Adrenal gland (tissue), 5 donors: ENCODE measurements at regions not wholly inside any gene's neighbourhood (a gene's known extent, or its start where the extent isn't known, plus 50 kb on each side); places are given as distances from the start of the nearest gene placed in this dataset.

Experiments
- POLR2A ChIP-seq, 2 donors: fragments of 450-650 bp; IDR thresholded peaks; one replicate each; pipeline ENCODE4 v1.6.1; 2017; ENCODE audit warnings: antibody characterized with exemption in 2 of 2, mild to moderate bottlenecking in 2 of 2, moderate library complexity in 1 of 2
- TF ChIP-seq, protein P1 (sequence below), 6 experiments: fragments of 450-650 bp in 4 of 6; fragments of 200-600 bp in 2 of 6; sonication (generic) in 1 of 6; IDR thresholded peaks; 1 replicate in 5 of 6; 2 replicates in 1 of 6; pipeline versions ENCODE4 v1.5.1 to v1.8.0; 2016 to 2021; ENCODE audit warnings: antibody characterized with exemption in 6 of 6, mild to moderate bottlenecking in 2 of 6, moderate library complexity in 1 of 6
- donor health status: DM: no; HTN: no; CAD: no.

DNA sequence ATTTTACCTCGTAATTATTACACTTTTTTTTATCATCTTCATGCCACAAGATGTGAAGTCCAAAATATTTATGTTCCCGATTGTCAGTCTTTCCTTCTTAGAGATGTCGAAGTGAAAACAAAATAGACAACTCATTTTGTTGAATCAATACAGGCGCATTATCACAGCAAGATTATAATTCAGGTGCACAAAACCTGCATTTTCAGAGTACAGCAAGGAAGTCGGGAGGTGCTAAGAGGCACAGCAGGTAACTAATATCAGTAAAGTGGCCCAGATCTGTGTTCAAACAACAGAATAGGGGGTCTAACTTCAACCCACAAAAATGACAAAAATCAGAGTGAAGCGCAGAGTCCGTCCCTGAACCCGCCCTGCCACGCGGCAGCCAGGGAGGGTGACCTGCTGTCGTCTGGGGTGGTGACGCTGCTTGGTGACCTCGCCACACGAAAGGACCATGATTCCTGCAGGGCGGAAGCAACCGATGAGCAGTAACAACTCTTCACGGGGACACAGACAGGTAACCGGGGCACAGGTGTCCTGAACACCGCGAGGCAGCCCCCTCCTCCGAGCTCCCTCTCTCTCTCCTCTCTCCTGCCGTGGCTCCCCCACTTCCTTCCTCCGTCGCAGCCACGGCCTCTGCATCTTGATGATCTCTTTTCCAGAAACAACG lies 50.9 kb upstream of the SPACA7 start:
- TF ChIP-seq, protein P1, sequence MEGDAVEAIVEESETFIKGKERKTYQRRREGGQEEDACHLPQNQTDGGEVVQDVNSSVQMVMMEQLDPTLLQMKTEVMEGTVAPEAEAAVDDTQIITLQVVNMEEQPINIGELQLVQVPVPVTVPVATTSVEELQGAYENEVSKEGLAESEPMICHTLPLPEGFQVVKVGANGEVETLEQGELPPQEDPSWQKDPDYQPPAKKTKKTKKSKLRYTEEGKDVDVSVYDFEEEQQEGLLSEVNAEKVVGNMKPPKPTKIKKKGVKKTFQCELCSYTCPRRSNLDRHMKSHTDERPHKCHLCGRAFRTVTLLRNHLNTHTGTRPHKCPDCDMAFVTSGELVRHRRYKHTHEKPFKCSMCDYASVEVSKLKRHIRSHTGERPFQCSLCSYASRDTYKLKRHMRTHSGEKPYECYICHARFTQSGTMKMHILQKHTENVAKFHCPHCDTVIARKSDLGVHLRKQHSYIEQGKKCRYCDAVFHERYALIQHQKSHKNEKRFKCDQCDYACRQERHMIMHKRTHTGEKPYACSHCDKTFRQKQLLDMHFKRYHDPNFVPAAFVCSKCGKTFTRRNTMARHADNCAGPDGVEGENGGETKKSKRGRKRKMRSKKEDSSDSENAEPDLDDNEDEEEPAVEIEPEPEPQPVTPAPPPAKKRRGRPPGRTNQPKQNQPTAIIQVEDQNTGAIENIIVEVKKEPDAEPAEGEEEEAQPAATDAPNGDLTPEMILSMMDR (IDR thresholded peaks at IDR 0.05): no peak
- no peak for TF ChIP-seq POLR2A (IDR thresholded peaks at IDR 0.05)
